ENCODE measurements at regions not wholly inside any gene's neighbourhood (a gene's known extent, or its start where the extent isn't known, plus 50 kb on each side); places are given as distances from the start of the nearest gene placed in this dataset.

GRCh38 chr1:59105548-59106507 lies 191.1 kb upstream of the FGGY start:
- Histone ChIP-seq H3K4me1 (ENCODE audit: control insufficient read depth, insufficient read depth, low read length) (no peaks in the 10 kb centered on the region), H3K4me3 (ENCODE audit: low read length) (no peak overlapping the region), H3K9me3 (ENCODE audit: control insufficient read depth, low read length) (no peaks in the 10 kb centered on the region), H3K36me3 (ENCODE audit: control insufficient read depth, insufficient read depth, low read length) (no peaks in the 10 kb centered on the region), H3K9ac (ENCODE audit: low read length) (no peak overlapping the region), H3K27me3 (ENCODE audit: control insufficient read depth, insufficient read depth, low read length) (no peaks in the 10 kb centered on the region)

- Histone ChIP-seq H3K36me3 (ENCODE audit: control insufficient read depth, insufficient read depth, low read length) (no peaks in the 10 kb centered on the region), H3K9me3 (ENCODE audit: control insufficient read depth, low read length) (no peaks in the 10 kb centered on the region), H3K4me3 (ENCODE audit: low read length) (no peak overlapping the region), H3K4me1 (ENCODE audit: control insufficient read depth, insufficient read depth, low read length) (no peaks in the 10 kb centered on the region), H3K9ac (ENCODE audit: low read length) (no peak overlapping the region), H3K27me3 (ENCODE audit: control insufficient read depth, insufficient read depth, low read length) (no peaks in the 10 kb centered on the region)
These were observed 189.4 kb upstream of the FGGY start for GRCh38 chr1:59107516-59107915.

GRCh38 chr1:59107916-59108315 lies 189.0 kb upstream of the FGGY start:
- Histone ChIP-seq H3K4me1 (ENCODE audit: control insufficient read depth, insufficient read depth, low read length) (no peaks in the 10 kb centered on the region), H3K9me3 (ENCODE audit: control insufficient read depth, low read length) (no peaks in the 10 kb centered on the region), H3K27me3 (ENCODE audit: control insufficient read depth, insufficient read depth, low read length) (no peaks in the 10 kb centered on the region), H3K36me3 (ENCODE audit: control insufficient read depth, insufficient read depth, low read length) (no peaks in the 10 kb centered on the region), H3K4me3 (ENCODE audit: low read length) (no peak overlapping the region), H3K9ac (ENCODE audit: low read length) (no peak overlapping the region)

- no peaks in the 10 kb centered on the region for H3K4me1 ChIP-seq (ENCODE audit: control insufficient read depth, insufficient read depth, low read length)
- H3K9ac ChIP-seq (ENCODE audit: low read length) = no peak overlapping the region
- H3K4me3 ChIP-seq (ENCODE audit: low read length) = no peak overlapping the region
- no peaks in the 10 kb centered on the region for H3K36me3 ChIP-seq (ENCODE audit: control insufficient read depth, insufficient read depth, low read length)
- no peaks in the 10 kb centered on the region for H3K9me3 ChIP-seq (ENCODE audit: control insufficient read depth, low read length)
- no peaks in the 10 kb centered on the region for H3K27me3 ChIP-seq (ENCODE audit: control insufficient read depth, insufficient read depth, low read length)
These were observed 188.2 kb upstream of the FGGY start for GRCh38 chr1:59108481-59109317.

- Histone ChIP-seq H3K36me3 (ENCODE audit: control insufficient read depth, insufficient read depth, low read length) (no peaks in the 10 kb centered on the region), H3K9ac (ENCODE audit: low read length) (no peak overlapping the region), H3K9me3 (ENCODE audit: control insufficient read depth, low read length) (no peaks in the 10 kb centered on the region), H3K27me3 (ENCODE audit: control insufficient read depth, insufficient read depth, low read length) (no peaks in the 10 kb centered on the region), H3K4me3 (ENCODE audit: low read length) (no peak overlapping the region), H3K4me1 (ENCODE audit: control insufficient read depth, insufficient read depth, low read length) (peaks cover 10% of the 10 kb centered on the region)
These were observed 186.6 kb upstream of the FGGY start for GRCh38 chr1:59110271-59110670.

- no peak overlapping the region for H3K9ac ChIP-seq (ENCODE audit: low read length)
These were observed 182.9 kb upstream of the FGGY start for GRCh38 chr1:59113876-59114457.

GRCh38 chr1:59115865-59116264 lies 181.0 kb upstream of the FGGY start:
- Histone ChIP-seq H3K4me3 (ENCODE audit: low read length) (no peak overlapping the region), H3K9ac (ENCODE audit: low read length) (no peak overlapping the region), H3K36me3 (ENCODE audit: control insufficient read depth, insufficient read depth, low read length) (no peaks in the 10 kb centered on the region), H3K27me3 (ENCODE audit: control insufficient read depth, insufficient read depth, low read length) (no peaks in the 10 kb centered on the region), H3K4me1 (ENCODE audit: control insufficient read depth, insufficient read depth, low read length) (peaks cover 12% of the 10 kb centered on the region), H3K9me3 (ENCODE audit: control insufficient read depth, low read length) (no peaks in the 10 kb centered on the region)

More at GRCh38 chr1:59113876-59114457, 182.9 kb upstream of the FGGY start:
- H3K9me3 ChIP-seq (ENCODE audit: control insufficient read depth, low read length) = no peaks in the 10 kb centered on the region
- no peaks in the 10 kb centered on the region for H3K27me3 ChIP-seq (ENCODE audit: control insufficient read depth, insufficient read depth, low read length)
- H3K4me3 ChIP-seq (ENCODE audit: low read length) = no peak overlapping the region
- H3K4me1 ChIP-seq (ENCODE audit: control insufficient read depth, insufficient read depth, low read length) = peaks cover 12% of the 10 kb centered on the region
- H3K36me3 ChIP-seq (ENCODE audit: control insufficient read depth, insufficient read depth, low read length) = no peaks in the 10 kb centered on the region

- Histone ChIP-seq H3K36me3 (ENCODE audit: control insufficient read depth, insufficient read depth, low read length) (no peaks in the 10 kb centered on the region), H3K4me3 (ENCODE audit: low read length) (no peak overlapping the region), H3K9ac (ENCODE audit: low read length) (no peak overlapping the region), H3K9me3 (ENCODE audit: control insufficient read depth, low read length) (no peaks in the 10 kb centered on the region), H3K27me3 (ENCODE audit: control insufficient read depth, insufficient read depth, low read length) (no peaks in the 10 kb centered on the region), H3K4me1 (ENCODE audit: control insufficient read depth, insufficient read depth, low read length) (peaks cover 12% of the 10 kb centered on the region)
These were observed 179.9 kb upstream of the FGGY start for GRCh38 chr1:59116920-59117542.

GRCh38 chr1:59122527-59122926 lies 174.4 kb upstream of the FGGY start:
- Histone ChIP-seq H3K36me3 (ENCODE audit: control insufficient read depth, insufficient read depth, low read length) (no peaks in the 10 kb centered on the region), H3K4me1 (ENCODE audit: control insufficient read depth, insufficient read depth, low read length) (no peaks in the 10 kb centered on the region), H3K27me3 (ENCODE audit: control insufficient read depth, insufficient read depth, low read length) (no peaks in the 10 kb centered on the region), H3K4me3 (ENCODE audit: low read length) (no peak overlapping the region), H3K9ac (ENCODE audit: low read length) (no peak overlapping the region), H3K9me3 (ENCODE audit: control insufficient read depth, low read length) (no peaks in the 10 kb centered on the region)

- Histone ChIP-seq H3K4me3 (ENCODE audit: low read length) (no peak overlapping the region), H3K36me3 (ENCODE audit: control insufficient read depth, insufficient read depth, low read length) (no peaks in the 10 kb centered on the region), H3K4me1 (ENCODE audit: control insufficient read depth, insufficient read depth, low read length) (no peaks in the 10 kb centered on the region), H3K27me3 (ENCODE audit: control insufficient read depth, insufficient read depth, low read length) (no peaks in the 10 kb centered on the region), H3K9me3 (ENCODE audit: control insufficient read depth, low read length) (no peaks in the 10 kb centered on the region), H3K9ac (ENCODE audit: low read length) (no peak overlapping the region)
These were observed 173.7 kb upstream of the FGGY start for GRCh38 chr1:59123081-59123681.

GRCh38 chr1:59124166-59124565 lies 172.7 kb upstream of the FGGY start:
- H3K4me1 ChIP-seq (ENCODE audit: control insufficient read depth, insufficient read depth, low read length) = no peaks in the 10 kb centered on the region
- no peak overlapping the region for H3K4me3 ChIP-seq (ENCODE audit: low read length)
- H3K9me3 ChIP-seq (ENCODE audit: control insufficient read depth, low read length) = no peaks in the 10 kb centered on the region
- no peaks in the 10 kb centered on the region for H3K27me3 ChIP-seq (ENCODE audit: control insufficient read depth, insufficient read depth, low read length)
- H3K9ac ChIP-seq (ENCODE audit: low read length) = no peak overlapping the region
- no peaks in the 10 kb centered on the region for H3K36me3 ChIP-seq (ENCODE audit: control insufficient read depth, insufficient read depth, low read length)
